ENCODE measurements at regions not wholly inside any gene's neighbourhood (a gene's known extent, or its start where the extent isn't known, plus 50 kb on each side); places are given as distances from the start of the nearest gene placed in this dataset.
"Not testable (repeated sequence)": the region's sequence is repeated elsewhere in the genome, so short reads cannot be mapped to it uniquely, and the experiment has no call there.

- TF ChIP-seq CTCF (IDR thresholded peaks at IDR 0.05; ENCODE audit: poor library complexity, severe bottlenecking) (no peak), REST (IDR thresholded peaks at IDR 0.05; ENCODE audit: borderline replicate concordance) (no peak), TAF1 (IDR thresholded peaks at IDR 0.05; ENCODE audit: low read depth) (no peak), MXI1 (conservative IDR thresholded peaks at IDR 0.05; ENCODE audit: poor library complexity, severe bottlenecking) (no peak), SMC3 (conservative IDR thresholded peaks at IDR 0.05; ENCODE audit: poor library complexity) (no peak), POLR2AphosphoS5 (IDR thresholded peaks at IDR 0.05) (no peak), RAD21 (conservative IDR thresholded peaks at IDR 0.05) (no peak), EZH2 (IDR thresholded peaks at IDR 0.05; ENCODE audit: borderline replicate concordance, insufficient read depth, low read length, poor library complexity, severe bottlenecking) (no peak), EP300 (conservative IDR thresholded peaks at IDR 0.05; ENCODE audit: poor library complexity, severe bottlenecking) (no peak)
- Histone ChIP-seq H3F3A (ENCODE audit: insufficient read depth, low read length, poor library complexity, severe bottlenecking) (no peaks in the 10 kb centered on the region), H3K79me2 (replicated peaks; ENCODE audit: insufficient read depth, low read length) (no peaks in the 10 kb centered on the region), H3K27me3 (ENCODE audit: insufficient read depth, low read depth, low read length) (no peaks in the 10 kb centered on the region), H3K9me2 (ENCODE audit: insufficient read depth, low read length) (no peaks in the 10 kb centered on the region), H3K9me3 (ENCODE audit: low read length) (no peaks in the 10 kb centered on the region), H3K9ac (ENCODE audit: low read length) (no peak overlapping the region), H4K20me1 (ENCODE audit: insufficient read depth) (no peaks in the 10 kb centered on the region), H3K4me2 (ENCODE audit: low read length) (no peak overlapping the region), H2AFZ (ENCODE audit: low read depth, low read length) (no peak overlapping the region), H3K27ac (ENCODE audit: low read length) (no peak overlapping the region), H3K4me3 (ENCODE audit: low read length) (no peak overlapping the region), H3K36me3 (ENCODE audit: insufficient read depth, low read length) (no peaks in the 10 kb centered on the region)
Observed at GRCh38 chr7:115559877-115560276, 470.7 kb downstream of the TFEC start.

- Histone ChIP-seq H3K27me3 (ENCODE audit: insufficient read depth, low read depth, low read length) (no peaks in the 10 kb centered on the region), H3K36me3 (ENCODE audit: insufficient read depth, low read length) (no peaks in the 10 kb centered on the region), H3K9me3 (ENCODE audit: low read length) (no peaks in the 10 kb centered on the region), H2AFZ (ENCODE audit: low read depth, low read length) (no peak overlapping the region), H3K79me2 (replicated peaks; ENCODE audit: insufficient read depth, low read length) (no peaks in the 10 kb centered on the region), H3F3A (ENCODE audit: insufficient read depth, low read length, poor library complexity, severe bottlenecking) (no peaks in the 10 kb centered on the region), H3K27ac (ENCODE audit: low read length) (no peak overlapping the region), H3K9me2 (ENCODE audit: insufficient read depth, low read length) (no peaks in the 10 kb centered on the region), H3K4me3 (ENCODE audit: low read length) (no peak overlapping the region), H3K4me2 (ENCODE audit: low read length) (no peak overlapping the region), H4K20me1 (ENCODE audit: insufficient read depth) (no peaks in the 10 kb centered on the region), H3K9ac (ENCODE audit: low read length) (no peak overlapping the region)
- TF ChIP-seq EP300 (conservative IDR thresholded peaks at IDR 0.05; ENCODE audit: poor library complexity, severe bottlenecking) (no peak), POLR2AphosphoS5 (IDR thresholded peaks at IDR 0.05) (no peak), CTCF (IDR thresholded peaks at IDR 0.05; ENCODE audit: poor library complexity, severe bottlenecking) (no peak), RAD21 (conservative IDR thresholded peaks at IDR 0.05) (no peak), TAF1 (IDR thresholded peaks at IDR 0.05; ENCODE audit: low read depth) (no peak), MXI1 (conservative IDR thresholded peaks at IDR 0.05; ENCODE audit: poor library complexity, severe bottlenecking) (no peak), SMC3 (conservative IDR thresholded peaks at IDR 0.05; ENCODE audit: poor library complexity) (no peak), REST (IDR thresholded peaks at IDR 0.05; ENCODE audit: borderline replicate concordance) (no peak), EZH2 (IDR thresholded peaks at IDR 0.05; ENCODE audit: borderline replicate concordance, insufficient read depth, low read length, poor library complexity, severe bottlenecking) (no peak)
Observed at GRCh38 chr7:115558161-115558560, 472.4 kb downstream of the TFEC start.

GRCh38 chr7:115557296-115557695, 473.3 kb downstream of the TFEC start:
- H3K4me3 ChIP-seq (ENCODE audit: low read length); H4K20me1 ChIP-seq (ENCODE audit: insufficient read depth); H3K36me3 ChIP-seq (ENCODE audit: insufficient read depth, low read length); H3K27me3 ChIP-seq (ENCODE audit: insufficient read depth, low read depth, low read length); H3K9me3 ChIP-seq (ENCODE audit: low read length); H3K9me2 ChIP-seq (ENCODE audit: insufficient read depth, low read length); H3K4me2 ChIP-seq (ENCODE audit: low read length); H3F3A ChIP-seq (ENCODE audit: insufficient read depth, low read length, poor library complexity, severe bottlenecking); H2AFZ ChIP-seq (ENCODE audit: low read depth, low read length); H3K79me2 ChIP-seq (replicated peaks; ENCODE audit: insufficient read depth, low read length); H3K9ac ChIP-seq (ENCODE audit: low read length); H3K27ac ChIP-seq (ENCODE audit: low read length): not testable (repeated sequence)

Measured in neural cell (in vitro differentiated cells).